GM21619 (cell line): ENCODE measurements at regions not wholly inside any gene's neighbourhood (a gene's known extent, or its start where the extent isn't known, plus 50 kb on each side); places are given as distances from the start of the nearest gene placed in this dataset.
"Not testable (repeated sequence)": the region's sequence is repeated elsewhere in the genome, so short reads cannot be mapped to it uniquely, and the experiment has no call there.

Experiments
- ATAC-seq: cut with Tn5 transposase; IDR thresholded peaks from one replicate; pipeline ENCODE4 v1.9.1; 2021; ENCODE audit not compliant: unreplicated experiment

GRCh38 chr11:82396639-82397038 is 337.0 kb downstream of the FAM181B start:
- ATAC-seq = not testable (repeated sequence)

DNA sequence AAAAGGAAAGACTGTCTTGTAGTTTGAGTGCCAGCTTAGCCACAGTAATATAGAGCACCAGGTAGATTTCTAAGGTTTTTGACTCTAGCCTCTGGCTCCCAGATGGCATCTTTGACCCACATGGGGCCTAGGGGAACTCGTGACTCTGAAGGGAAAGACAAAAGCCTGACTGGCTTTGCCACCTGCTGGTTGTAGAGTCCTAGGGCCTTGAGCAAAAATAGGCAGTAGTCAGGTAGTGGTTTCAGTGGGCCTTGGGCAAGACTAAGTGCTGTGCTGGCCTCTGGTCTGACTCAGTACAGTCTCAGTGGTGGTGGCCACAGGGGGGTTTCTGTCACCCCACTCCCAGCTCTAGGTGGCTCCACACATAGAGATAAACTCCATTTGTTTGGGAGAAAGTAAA is 349.4 kb downstream of the FAM181B start:
- no peak for ATAC-seq

GRCh38 chr11:82373781-82374542 is 359.7 kb downstream of the FAM181B start:
- no peak for ATAC-seq

- ATAC-seq = no peak
Measured at GRCh38 chr11:82365351-82365750, 368.3 kb downstream of the FAM181B start.

DNA sequence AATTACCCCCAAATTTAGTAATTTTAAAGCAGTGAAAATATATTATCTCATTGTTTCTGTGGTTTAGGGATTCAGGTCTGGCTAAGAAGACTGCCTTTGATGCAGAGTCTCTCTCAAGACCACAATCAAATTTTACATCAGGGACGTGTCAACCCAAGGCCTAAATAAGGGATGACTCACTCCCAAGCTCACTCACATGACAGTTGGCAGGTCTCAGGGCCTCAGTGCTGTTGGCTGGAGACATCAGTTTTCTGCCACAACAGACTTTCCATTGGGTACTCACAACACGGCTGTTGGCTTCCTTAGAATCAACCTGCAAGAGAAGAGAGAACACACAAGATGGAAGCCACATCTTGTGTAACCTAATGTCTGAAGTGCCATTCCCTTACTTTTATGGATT is 377.3 kb downstream of the FAM181B start:
- no peak for ATAC-seq

- no peak for ATAC-seq
Measured at GRCh38 chr11:82355313-82355823, 378.3 kb downstream of the FAM181B start.

DNA sequence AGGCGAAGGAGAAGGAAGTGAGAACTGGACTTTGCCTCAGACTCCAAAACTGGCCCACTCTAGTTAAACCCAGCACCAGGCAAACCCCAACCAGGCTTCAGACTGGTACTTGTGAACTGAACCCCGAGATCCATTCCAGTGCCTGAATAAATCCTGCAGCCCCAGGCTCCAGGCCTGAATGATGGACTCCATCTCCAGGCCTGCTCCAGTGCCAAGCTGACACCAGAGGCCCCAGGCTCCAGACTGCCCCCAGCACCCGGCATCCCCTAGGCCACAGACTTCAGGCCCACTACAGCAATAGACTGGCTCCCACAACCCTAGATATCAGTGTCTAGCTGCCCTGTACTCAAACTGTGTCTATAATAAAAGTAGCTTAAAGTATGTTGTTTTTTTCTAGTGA is 406.8 kb downstream of the FAM181B start:
- ATAC-seq = no peak

DNA sequence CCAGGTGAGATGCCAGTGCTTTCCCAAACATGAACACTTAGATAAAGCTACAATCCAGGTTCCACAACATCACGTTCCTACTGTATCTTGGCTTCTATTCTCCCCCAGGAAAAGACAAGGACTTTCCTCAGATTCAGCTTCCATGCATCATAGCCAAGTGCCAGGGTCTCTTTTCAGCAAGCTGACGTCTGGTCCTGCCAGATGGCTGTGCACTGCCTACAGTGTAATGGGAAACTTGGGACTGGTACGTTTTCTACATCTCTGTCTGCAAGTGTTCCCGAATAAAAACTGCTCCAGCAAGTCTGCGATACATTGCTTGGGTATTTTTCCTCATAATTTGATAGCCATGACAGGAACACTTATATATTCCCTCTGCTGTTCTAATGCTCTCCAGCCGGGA is 412.5 kb downstream of the FAM181B start:
- ATAC-seq = no peak

DNA sequence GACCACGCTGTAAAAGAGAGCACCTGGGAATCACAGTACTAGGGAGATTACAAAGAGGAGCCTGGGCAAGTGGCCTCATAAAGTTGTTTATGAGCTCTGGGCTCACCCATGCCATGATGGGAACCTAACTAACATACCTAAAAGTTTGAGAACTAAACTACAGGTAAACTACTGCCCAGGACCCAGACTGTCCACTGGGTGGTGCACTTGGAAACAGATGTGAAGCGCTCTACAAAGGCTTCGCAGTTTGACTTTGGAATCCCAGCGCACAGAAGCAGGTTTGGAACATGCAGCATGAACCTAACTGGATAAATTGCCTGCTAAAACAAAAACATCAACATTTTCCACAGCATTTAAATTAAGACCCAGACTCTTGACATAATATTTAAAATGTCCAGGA is 418.6 kb downstream of the FAM181B start:
- ATAC-seq = no peak

DNA sequence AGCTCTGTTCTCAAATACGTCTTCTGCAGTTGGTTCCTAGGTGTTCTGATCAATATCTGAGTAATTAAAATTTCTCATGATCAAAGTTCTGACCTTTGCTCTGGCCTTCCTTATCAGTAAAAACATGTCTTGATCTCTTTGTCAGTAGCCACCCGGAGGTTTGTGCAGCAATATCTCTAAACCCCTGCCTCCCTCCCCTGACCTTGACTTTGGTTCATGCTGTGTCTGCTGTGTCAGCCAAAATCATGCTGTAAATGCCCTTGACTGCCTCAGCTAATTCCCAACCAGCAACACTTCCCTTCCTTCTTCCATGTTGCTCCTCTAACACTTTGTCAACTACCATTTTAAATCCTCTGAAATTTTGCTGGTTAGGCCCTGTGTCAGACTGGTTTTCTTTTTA is 424.7 kb downstream of the FAM181B start:
- no peak for ATAC-seq

DNA sequence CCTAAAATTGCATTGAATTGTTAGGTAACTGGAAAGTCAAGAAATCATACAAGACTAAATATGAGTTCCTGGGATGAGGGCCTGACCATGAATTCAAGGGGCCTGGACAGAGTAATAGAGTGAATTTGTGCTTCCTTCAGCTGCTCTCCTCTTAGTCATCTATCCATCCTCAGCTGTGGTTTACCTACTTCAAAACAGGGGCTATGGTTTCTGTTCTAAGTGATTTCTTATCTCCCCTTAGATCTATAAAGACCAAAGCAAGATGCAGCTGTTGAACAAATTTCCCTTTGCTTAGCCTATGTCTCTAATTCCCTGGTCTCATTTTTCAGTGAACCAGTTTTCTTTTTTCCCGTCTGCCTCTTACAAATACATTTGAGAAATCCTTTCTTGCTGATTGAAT is 428.5 kb downstream of the FAM181B start:
- ATAC-seq = no peak

DNA sequence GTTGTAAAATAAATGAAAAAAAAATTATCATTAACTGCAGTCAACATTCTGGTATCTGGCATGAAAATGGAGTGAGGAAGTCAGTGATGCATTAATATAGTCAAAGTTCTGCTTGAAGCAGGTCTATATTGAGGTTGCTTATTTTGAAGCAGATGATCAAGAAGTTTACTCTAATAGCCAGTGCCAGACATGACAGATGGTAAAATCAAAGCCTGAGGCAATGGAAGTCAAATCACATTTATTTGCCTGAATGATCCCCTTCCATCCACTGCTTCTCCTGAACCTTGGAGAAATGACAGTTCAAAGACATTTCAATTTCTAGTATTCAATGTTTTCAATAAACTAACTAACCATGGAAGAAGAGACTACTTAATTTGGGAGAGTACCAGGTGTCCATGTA is 430.0 kb downstream of the FAM181B start:
- ATAC-seq = no peak

DNA sequence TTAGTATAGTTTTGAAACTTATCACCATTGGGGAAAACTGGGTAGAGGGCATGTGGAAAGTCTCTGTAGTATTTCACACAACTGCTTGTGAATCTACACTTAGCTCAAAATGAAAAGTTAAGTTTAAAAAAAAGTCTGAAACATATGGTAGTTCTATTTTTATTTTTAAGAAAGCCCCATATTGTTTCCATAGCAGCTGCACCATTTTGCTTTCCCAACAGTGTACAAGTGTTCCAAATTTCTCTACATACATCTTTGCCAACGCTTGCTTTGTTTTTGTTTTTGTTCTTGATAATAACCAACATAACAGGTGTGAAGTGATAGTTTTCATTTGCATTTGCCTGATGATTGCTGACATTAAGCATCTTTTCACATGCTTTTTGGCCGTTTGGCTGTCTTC is 445.2 kb downstream of the FAM181B start:
- ATAC-seq = no peak

DNA sequence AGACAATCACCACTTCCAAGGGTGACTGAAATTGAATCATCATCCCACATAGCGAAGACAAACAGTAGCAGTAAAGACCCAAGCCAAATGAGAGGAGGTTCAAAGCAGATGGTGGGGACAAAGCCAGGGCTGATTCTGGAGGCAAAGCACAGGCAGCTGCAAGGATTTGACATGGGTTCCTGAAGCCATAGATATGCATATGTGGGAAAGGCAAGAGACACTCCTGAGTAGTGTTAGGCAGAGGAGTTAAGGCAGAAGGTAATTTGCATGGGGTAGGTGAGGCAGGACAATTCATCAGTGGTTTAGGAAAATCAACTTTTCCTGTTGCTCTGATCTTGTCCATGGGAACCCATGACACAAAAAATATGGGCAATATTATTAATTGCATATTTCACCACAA is 462.8 kb downstream of the FAM181B start:
- ATAC-seq = no peak

DNA sequence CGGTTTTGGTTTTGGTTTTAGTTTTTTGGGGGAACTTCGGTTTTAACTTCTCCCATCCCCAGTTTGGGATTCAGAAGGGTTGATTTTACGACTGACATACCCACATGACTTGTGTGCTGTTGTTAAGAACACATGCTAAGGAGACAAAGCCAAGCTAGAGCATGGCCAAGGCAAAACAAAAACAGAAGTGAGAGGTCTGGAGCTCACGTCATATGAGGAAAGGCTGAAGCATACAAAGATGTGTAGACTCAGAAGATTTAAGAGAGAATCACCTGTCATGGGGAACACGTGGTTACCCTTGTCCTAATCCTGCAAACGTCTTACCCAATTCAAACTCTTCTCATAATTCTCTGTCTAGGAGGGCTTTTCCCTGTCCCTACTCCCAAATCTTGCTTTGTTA is 465.0 kb downstream of the FAM181B start:
- ATAC-seq = no peak

DNA sequence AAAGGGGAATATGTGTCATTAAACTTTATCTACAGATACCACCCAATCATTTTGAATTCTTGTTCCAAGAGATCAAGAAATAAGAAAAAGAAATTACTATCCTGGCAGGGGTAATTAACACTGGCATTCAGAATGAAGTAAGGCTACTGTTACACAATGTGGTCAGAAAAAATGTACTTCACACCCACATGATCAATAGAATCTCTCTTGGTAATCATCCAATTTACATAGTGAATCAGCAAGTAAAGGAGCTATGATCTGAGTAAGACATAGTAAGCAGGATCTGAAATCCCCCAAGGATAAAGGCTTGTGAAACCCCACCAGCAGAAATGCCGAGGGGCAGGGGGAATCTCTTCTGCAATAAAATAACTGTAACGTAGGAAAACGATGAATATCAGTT is 466.5 kb downstream of the FAM181B start:
- no peak for ATAC-seq

GRCh38 chr11:82261367-82261766 is 472.3 kb downstream of the FAM181B start:
- ATAC-seq = no peak

- no peak for ATAC-seq
Measured at GRCh38 chr11:82250047-82250446, 483.6 kb downstream of the FAM181B start.

DNA sequence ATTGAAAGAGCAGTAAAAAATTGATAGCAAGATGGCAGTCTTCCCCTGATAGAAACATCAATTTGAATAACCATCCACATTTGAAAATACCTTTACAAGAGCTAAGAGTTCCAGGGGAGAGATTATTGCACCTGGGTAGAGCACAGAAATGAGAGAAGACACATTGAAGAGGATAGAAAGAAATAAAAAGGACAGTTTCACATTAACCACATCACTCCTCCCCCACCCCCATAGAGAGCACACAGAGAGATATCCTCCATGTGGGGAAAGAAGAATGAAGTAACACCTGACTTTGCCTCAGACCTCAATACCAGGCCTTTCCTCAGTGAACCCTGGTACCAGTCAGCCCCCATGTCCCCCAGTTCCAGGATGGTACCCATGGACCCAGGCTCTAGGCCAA is 486.7 kb downstream of the FAM181B start:
- ATAC-seq = no peak

GRCh38 chr11:82239498-82239897 is 494.2 kb downstream of the FAM181B start:
- ATAC-seq = no peak

GRCh38 chr11:82234256-82234655 is 499.4 kb downstream of the FAM181B start:
- ATAC-seq = no peak

- no peak for ATAC-seq
Measured at GRCh38 chr11:82233201-82233600, 500.5 kb downstream of the FAM181B start.

GRCh38 chr11:82229341-82229740 is 504.3 kb downstream of the FAM181B start:
- ATAC-seq = peak; percentile 61
